GM19452 (cell line): ENCODE measurements at regions not wholly inside any gene's neighbourhood (a gene's known extent, or its start where the extent isn't known, plus 50 kb on each side); places are given as distances from the start of the nearest gene placed in this dataset.
A peak's percentile ranks its signal among the peaks of the same experiment; 100 is the strongest.
"Not testable (repeated sequence)": the region's sequence is repeated elsewhere in the genome, so short reads cannot be mapped to it uniquely, and the experiment has no call there.

Source experiments
- ATAC-seq: cut with Tn5 transposase; IDR thresholded peaks from one replicate; pipeline ENCODE4 v1.9.1; 2021; ENCODE audit not compliant: unreplicated experiment

DNA sequence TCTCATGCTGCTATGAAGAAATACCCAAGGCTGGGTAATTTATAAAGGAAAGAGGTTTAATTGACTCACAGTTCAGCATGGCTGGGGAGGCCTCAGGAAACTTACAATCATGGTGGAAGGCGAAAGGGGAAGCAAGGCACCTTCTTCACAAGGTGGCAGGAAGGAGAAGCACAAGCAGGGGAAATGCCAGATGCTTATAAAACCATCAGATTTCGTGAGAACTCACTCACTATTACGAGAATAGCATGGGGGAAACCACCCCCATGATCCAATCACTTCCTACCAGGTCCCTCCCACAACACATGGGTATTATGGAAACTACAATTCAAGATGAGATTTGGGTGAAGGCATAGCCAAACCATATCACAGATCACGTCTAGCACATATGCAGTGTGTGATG, 61.8 kb upstream of the MARCKS start:
- not testable (repeated sequence) for ATAC-seq

DNA sequence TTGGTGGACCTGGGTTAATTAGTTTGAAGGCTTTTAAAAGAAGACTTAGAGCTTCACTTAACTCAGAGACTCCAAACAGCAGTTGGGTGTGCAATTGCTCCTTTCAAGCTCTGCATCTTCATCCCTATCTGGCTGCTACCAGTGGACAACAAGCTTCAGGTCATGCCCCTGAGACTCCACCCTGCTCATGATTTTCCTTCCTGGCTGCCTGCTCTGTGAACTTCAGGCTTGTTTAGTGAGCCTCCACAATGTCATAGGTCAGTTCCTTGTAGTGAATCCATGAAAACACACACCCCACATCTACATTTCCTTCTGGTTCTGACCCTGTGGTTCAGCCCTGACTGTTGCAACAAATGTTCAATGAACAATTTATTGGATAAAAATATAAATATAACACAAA, 61.1 kb upstream of the MARCKS start:
- ATAC-seq, result no peak

DNA sequence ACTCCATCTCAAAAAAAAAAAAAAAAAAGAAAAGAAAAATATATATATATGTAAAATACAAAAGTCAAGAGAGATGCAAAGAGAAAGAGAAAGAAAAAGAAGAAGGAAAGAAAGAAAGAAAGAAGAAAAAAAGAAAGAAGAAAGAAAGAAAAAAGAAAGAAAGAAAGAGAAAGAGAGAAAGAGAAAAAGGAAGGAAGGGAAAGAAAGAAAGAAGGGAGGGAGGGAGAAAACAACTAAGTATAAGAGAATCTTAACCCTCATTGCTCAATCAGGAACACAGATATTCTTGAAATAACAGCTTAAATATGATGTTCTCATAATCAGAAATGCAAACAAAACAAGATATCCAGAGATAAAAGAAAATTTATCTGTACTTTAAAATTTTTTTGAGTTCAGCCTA, 54.4 kb upstream of the MARCKS start:
- no peak for ATAC-seq

DNA sequence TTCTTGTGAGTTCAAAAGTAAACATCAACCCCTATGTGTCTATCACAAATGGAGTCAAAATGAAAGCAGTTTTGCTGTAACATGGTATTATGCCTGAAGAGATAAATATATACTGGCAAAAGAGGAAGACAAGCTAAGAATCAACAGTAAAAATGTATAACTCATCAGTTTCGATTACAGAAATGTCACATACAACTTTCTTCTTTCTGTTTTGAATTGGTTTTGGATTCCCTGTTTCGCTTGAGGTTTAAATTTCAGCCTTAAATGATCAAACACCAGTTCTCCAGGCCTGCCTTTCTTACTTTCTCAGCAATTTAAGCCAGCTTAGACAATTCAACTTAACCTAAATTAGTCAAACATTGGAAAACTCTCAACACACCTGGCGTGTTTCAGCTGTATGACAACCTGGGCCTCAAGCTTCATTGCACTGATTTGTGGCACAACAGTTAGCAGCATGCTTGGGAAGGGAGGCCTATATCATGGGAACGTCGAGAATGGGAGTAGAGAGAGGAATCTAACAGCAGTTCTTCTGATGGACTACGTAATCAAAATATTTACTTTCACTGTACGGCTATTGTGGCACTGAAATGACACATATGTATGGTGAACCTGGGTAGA, 51.9 kb upstream of the MARCKS start:
- peak; percentile 85 for ATAC-seq

DNA sequence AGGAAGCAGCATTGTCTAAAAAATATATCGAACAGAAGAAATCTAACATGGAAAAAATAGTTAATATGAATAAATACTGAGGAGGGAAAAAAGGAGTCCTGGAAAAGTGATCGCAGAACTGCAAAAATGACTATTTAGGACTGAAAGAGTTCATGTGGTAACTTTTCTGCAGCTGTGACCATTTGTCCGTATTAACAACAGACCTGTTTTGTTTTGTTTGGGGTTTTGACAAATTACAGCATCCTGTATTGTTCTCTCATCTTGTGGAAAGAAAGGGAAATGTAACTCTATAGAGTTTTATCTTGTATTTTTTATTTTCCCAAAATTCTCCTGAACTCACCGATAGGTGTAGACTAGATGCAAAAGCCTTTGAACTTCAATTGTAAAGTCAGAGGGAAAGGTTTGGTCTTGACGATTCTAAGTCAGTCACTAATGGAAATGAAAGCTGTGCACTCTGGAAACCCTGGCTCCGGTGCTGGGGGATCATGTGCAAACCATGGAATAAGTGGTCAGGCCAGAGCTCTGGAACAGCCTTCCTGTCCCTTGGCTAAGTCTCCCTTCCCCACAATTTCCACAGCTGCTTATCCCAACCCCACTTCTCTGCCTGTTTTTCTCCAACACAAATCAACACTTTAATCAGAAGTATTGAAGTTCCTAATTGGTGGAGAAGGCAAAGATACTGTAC, 51.2 kb upstream of the MARCKS start:
- ATAC-seq, result no peak
